Transverse colon (tissue), 4 donors: ENCODE measurements at regions not wholly inside any gene's neighbourhood (a gene's known extent, or its start where the extent isn't known, plus 50 kb on each side); places are given as distances from the start of the nearest gene placed in this dataset.

Experiments
- DNase-seq: peaks from one replicate; pipeline ENCODE4 v3.0.0-alpha.2; 2019
- H3K27ac ChIP-seq, 4 donors: fragments of 200-600 bp; sonication (generic); 2 replicates each; pipeline ENCODE4 v1.5.1; 2016 to 2018; ENCODE audit warnings: inconsistent platforms in 4 of 4
- H3K27me3 ChIP-seq: fragments of 200-600 bp; sonication (generic); 2 replicates; pipeline ENCODE4 v1.5.1; 2017; ENCODE audit warnings: inconsistent platforms
- H3K36me3 ChIP-seq, 4 donors: fragments of 200-600 bp; sonication (generic); 2 replicates each; pipeline ENCODE4 v1.5.1; 2017 to 2019; ENCODE audit warnings: inconsistent platforms in 4 of 4
- H3K4me1 ChIP-seq, 4 donors: fragments of 200-600 bp; sonication (generic); 2 replicates each; pipeline ENCODE4 v1.5.1; 2017 to 2020; ENCODE audit warnings: inconsistent platforms in 4 of 4
- H3K4me3 ChIP-seq, 4 donors: fragments of 200-600 bp; sonication (generic); 1 replicate in 1 of 4; 2 replicates in 3 of 4; pipeline versions ENCODE4 v1.5.1 to v1.6.1; 2017 to 2019; ENCODE audit warnings: inconsistent platforms in 4 of 4
- H3K9me3 ChIP-seq, 2 donors: fragments of 200-600 bp; sonication (generic); 2 replicates each; pipeline ENCODE4 v1.5.1; 2017 to 2019; ENCODE audit warnings: inconsistent platforms in 2 of 2
- EP300 ChIP-seq: sonication (generic); formaldehyde crosslinking; IDR thresholded peaks from one replicate; pipeline ENCODE4 v1.6.1; 2017; ENCODE audit warnings: antibody characterized with exemption, low read depth
- POLR2A ChIP-seq: fragments of 450-650 bp; IDR thresholded peaks from one replicate; pipeline ENCODE4 v1.6.1; 2016; ENCODE audit warnings: antibody characterized with exemption, mild to moderate bottlenecking, moderate library complexity
- POLR2AphosphoS5 ChIP-seq, 3 donors: sonication (generic); formaldehyde crosslinking; IDR thresholded peaks; one replicate each; pipeline ENCODE4 v1.6.1; 2016; ENCODE audit warnings: antibody characterized with exemption in 3 of 3
- WGBS, 2 donors: methylation state at CpG; one replicate each; pipeline ENCODE4 v1.1.5; 2018; ENCODE audit warnings: low coverage in 1 of 2; 5-methylcytosine and 5-hydroxymethylcytosine counted together
- in situ Hi-C, 4 donors: fragments of 200-750 bp; cut with MboI; loops; one replicate each; pipeline versions ENCODE4 v1.15.0 to v1.15.1; 2017; ENCODE audit warnings: low sequenced_read_pairs in 3 of 4, low pct_ligation_motif_present in 1 of 4, low pct_unique_long_range_greater_than_20kb in 1 of 4
- intact Hi-C: fragments of 100-400 bp; cut with DNase I; formaldehyde crosslinking; loops from one replicate; pipeline ENCODE4 v1.15.1; 2023; ENCODE audit warnings: low total_unique reads
- TF ChIP-seq, protein P1 (sequence below), 5 experiments: fragments of 200-600 bp in 3 of 5; fragments of 450-650 bp in 2 of 5; sonication (generic) in 3 of 5; IDR thresholded peaks; 1 replicate in 2 of 5; 2 replicates in 3 of 5; pipeline ENCODE4 v1.5.1; 2016 to 2017; ENCODE audit warnings: antibody characterized with exemption in 5 of 5, inconsistent platforms in 3 of 5, mild to moderate bottlenecking in 2 of 5, moderate library complexity in 1 of 5

GRCh38 chr1:30186586-30186985 is 536.8 kb downstream of the MATN1 start:
- Histone ChIP-seq H3K36me3 (no peaks in the 10 kb centered on the region), H3K27ac (no peak overlapping the region), H3K9me3 (no peaks in the 10 kb centered on the region), H3K4me1 (peaks cover 0 to 8% (median 3%) of the 10 kb centered on the region in 4 donors), H3K27me3 (no peaks in the 10 kb centered on the region), H3K4me3 (no peak overlapping the region)
- in situ Hi-C loops, result no loop called here
- no peak for DNase-seq
- intact Hi-C loops, result no loop called here
- TF ChIP-seq EP300, result no peak
- TF ChIP-seq POLR2A, result no peak
- TF ChIP-seq POLR2AphosphoS5 (IDR thresholded peaks at IDR 0.05), result no peak
- TF ChIP-seq, protein P1, sequence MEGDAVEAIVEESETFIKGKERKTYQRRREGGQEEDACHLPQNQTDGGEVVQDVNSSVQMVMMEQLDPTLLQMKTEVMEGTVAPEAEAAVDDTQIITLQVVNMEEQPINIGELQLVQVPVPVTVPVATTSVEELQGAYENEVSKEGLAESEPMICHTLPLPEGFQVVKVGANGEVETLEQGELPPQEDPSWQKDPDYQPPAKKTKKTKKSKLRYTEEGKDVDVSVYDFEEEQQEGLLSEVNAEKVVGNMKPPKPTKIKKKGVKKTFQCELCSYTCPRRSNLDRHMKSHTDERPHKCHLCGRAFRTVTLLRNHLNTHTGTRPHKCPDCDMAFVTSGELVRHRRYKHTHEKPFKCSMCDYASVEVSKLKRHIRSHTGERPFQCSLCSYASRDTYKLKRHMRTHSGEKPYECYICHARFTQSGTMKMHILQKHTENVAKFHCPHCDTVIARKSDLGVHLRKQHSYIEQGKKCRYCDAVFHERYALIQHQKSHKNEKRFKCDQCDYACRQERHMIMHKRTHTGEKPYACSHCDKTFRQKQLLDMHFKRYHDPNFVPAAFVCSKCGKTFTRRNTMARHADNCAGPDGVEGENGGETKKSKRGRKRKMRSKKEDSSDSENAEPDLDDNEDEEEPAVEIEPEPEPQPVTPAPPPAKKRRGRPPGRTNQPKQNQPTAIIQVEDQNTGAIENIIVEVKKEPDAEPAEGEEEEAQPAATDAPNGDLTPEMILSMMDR (IDR thresholded peaks at IDR 0.05), result no peak
- 38 to 83% methylated on average over 2 to 4 of the region's 4 CpGs for WGBS, 2 donors

- 26 to 57% methylated on average over 1 to 6 of the region's 6 CpGs for WGBS, 2 donors
- H3K36me3 ChIP-seq, result no peaks in the 10 kb centered on the region
- in situ Hi-C loops (no loop called here), intact Hi-C loops (no loop called here)
- H3K9me3 ChIP-seq, result no peaks in the 10 kb centered on the region
- no peak overlapping the region for H3K4me3 ChIP-seq
- H3K27ac ChIP-seq, result no peak overlapping the region
- DNase-seq, result no peak
- TF ChIP-seq, protein P1 (IDR thresholded peaks at IDR 0.05), result no peak
- no peak for TF ChIP-seq POLR2A
- TF ChIP-seq EP300, result no peak
- no peak for TF ChIP-seq POLR2AphosphoS5 (IDR thresholded peaks at IDR 0.05)
- H3K4me1 ChIP-seq, result peaks cover 0 to 4% (median 1%) of the 10 kb centered on the region in 4 donors
- no peaks in the 10 kb centered on the region for H3K27me3 ChIP-seq
Observed at GRCh38 chr1:30185809-30186208, 537.6 kb downstream of the MATN1 start.

DNA sequence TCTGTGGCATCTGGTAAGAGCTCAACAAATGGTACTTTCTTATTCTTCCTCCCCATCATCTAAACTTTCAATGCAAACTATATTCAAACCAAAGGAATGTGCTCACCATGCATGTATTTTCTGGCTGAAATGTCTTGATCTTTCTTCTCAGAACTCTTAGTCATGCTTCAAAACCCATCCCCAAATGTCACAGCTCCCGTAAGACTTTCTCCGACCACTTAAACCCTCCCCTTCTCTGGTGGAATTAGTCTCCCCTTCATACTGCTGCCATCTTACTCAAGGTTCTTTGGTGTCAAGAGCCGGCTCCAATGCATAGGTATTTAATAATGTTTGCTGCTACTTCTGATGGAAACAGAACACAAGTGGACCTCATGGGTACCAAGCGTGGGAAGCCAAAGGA is 538.1 kb downstream of the MATN1 start:
- Histone ChIP-seq H3K27me3 (no peaks in the 10 kb centered on the region), H3K9me3 (no peaks in the 10 kb centered on the region), H3K4me3 (no peak overlapping the region), H3K36me3 (no peaks in the 10 kb centered on the region), H3K27ac (no peak overlapping the region), H3K4me1 (no peaks in the 10 kb centered on the region)
- WGBS, 2 donors, result 90 to 93% methylated on average over 4 of the region's 4 CpGs
- in situ Hi-C loops (no loop called here), intact Hi-C loops (no loop called here)
- no peak for TF ChIP-seq EP300
- TF ChIP-seq, protein P1 (IDR thresholded peaks at IDR 0.05), result no peak
- TF ChIP-seq POLR2A, result no peak
- no peak for TF ChIP-seq POLR2AphosphoS5 (IDR thresholded peaks at IDR 0.05)
- DNase-seq, result no peak

GRCh38 chr1:30184393-30185141 is 538.8 kb downstream of the MATN1 start:
- intact Hi-C loops, result no loop called here
- Histone ChIP-seq H3K27ac (no peak overlapping the region), H3K4me3 (no peak overlapping the region), H3K27me3 (no peaks in the 10 kb centered on the region), H3K36me3 (no peaks in the 10 kb centered on the region), H3K4me1 (no peaks in the 10 kb centered on the region), H3K9me3 (no peaks in the 10 kb centered on the region)
- in situ Hi-C loops, result no loop called here
- no peak for DNase-seq
- WGBS, 2 donors, result 38 to 57% methylated on average over 1 of the region's 1 CpG
- TF ChIP-seq, protein P1 (IDR thresholded peaks at IDR 0.05), result no peak
- TF ChIP-seq POLR2AphosphoS5 (IDR thresholded peaks at IDR 0.05) (no peak), EP300 (no peak), POLR2A (no peak)
